ENCODE measurements at regions not wholly inside any gene's neighbourhood (a gene's known extent, or its start where the extent isn't known, plus 50 kb on each side); places are given as distances from the start of the nearest gene placed in this dataset.

DNA sequence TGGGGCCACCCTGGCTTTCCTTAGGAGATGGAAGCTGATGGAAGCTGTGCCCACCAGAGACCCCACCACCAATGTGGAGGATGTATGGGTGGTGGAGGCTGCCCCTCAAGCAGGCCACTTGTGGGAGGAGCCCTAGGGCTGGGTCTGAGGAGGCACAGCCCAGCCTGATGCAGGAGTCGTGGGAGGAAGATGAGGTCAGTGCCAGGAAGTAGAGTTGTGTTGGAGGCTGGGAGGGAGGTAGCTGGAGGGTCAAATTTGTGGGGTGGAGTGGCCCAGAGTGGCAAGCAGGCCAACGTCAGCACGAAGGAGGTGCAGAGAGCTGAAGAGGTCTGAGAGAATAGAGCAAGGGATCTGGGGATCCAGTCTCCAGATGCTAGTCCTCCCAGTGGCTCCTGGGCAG, 119.0 kb upstream of the USP24 start:
- no peak for DNase-seq

DNA sequence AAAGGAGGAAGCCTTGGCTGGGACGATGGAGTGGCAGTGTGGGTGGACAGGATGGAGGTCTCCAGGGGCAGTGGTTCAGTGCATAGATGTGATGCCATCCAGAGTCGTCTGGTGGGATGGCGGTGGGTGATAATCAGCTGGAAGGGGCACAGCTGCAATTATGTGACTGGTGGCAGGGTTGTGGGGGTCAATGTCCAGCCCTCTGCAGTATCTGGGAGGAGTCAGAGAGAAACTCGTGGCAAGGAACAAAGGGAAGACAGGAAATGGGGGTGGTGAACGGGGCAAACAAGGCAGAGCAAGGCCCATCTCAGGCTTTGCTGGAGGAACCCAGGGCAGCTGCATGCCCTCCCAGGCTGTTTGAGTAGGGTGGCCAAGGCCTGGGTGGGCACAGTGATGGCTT, 118.3 kb upstream of the USP24 start:
- DNase-seq, result no peak

DNA sequence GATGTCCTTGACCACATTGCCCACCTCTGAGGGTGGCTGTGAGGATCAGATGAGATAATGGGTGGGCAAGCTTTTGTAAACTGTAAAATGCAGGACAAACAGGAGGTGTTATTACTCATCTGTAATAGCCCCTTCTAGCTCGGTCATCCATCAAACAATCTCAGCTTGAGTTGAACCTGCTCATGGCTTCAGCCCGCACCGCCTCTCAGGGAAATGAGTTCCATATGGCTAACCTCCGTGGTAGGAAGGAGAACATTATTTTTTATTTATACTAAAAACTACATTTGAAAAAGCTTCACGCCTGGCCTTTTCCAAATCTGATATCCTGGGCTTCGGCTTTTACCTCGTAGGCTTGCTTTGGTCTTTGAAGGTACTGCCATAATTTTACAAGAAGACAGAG, 116.2 kb upstream of the USP24 start:
- DNase-seq, result no peak

DNA sequence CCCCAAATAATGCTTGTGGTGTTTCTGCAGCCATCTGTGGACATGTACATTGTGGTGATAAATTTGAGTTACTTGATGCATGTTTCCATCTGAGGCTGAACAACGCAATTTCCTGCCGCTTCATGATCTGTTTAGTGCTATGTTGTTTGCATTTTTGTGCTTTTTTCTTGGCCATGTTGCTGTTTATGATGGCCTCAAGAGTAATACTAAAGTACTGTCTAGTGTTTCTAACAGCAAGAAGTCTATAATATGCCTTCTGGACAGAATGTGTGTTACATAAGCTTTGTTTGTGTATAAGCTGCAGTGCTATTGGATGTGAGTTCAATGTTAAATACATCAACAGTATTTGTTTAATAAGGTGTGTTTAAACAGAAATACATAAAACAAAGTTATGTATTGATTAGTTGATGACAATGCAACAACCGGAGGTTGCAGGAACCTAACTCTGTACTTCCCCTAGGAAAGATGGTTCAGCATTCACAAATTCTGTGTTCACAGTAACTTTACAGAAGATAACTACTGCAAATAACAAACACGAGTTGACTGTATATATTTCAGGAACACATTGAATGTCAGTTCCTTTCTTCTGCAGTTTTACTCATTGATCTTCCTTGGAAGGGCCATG, 114.8 kb upstream of the USP24 start:
- no peak for DNase-seq

DNA sequence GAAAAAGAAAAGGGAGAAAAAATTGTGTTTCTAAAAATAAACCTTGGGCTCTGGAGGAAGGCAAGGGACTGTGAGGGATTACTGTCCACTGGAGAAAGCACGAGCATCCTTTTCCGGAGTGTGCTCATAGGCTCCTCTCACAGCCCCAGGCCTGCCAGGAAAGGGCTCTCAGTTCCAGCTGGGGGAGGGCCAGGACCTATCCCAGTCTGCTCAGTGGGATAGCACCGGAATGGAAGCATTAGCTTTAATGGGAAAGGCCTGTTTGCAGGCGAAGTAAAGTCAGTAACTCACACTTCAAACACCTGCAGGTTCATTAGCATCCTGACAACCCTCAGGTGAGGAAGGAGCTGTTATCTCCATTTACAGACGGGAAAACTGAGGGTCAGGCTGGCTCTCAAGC, 113.9 kb upstream of the USP24 start:
- DNase-seq, result no peak

DNA sequence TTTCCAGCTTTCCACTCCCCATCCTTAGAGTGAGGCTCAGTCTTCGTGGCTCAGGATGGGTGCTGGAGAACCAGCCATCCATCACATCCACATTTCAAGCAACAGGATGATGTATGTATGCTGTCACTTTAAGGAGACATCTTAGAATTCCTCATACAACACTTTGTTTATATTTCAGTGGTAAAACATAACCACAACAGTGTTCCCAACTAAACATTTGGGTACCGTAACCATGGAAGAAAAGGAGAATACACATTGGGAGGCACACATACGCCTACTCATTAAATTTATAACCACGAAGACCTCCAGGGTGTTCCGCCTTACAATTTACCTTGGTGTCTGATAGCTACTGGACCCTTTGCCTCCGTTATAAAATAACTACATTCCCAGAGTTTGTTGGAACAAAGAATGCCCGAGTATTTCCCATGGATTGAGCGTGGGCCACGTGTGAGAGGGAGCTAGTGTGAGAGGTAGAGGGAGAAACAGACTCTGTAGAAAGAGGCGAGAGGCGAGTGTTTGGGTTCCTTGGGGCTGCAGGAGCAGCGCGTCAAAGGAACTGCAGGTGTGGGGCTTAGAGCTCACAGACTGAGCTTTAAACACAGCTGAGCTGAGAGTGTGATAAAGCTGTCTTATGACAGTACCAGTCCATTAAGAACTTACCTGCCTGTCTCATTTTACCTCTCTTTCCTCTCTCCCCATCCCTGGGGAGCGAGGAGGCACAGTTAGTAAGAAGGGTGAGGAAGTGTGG, 111.5 kb upstream of the USP24 start:
- DNase-seq, result no peak

DNA sequence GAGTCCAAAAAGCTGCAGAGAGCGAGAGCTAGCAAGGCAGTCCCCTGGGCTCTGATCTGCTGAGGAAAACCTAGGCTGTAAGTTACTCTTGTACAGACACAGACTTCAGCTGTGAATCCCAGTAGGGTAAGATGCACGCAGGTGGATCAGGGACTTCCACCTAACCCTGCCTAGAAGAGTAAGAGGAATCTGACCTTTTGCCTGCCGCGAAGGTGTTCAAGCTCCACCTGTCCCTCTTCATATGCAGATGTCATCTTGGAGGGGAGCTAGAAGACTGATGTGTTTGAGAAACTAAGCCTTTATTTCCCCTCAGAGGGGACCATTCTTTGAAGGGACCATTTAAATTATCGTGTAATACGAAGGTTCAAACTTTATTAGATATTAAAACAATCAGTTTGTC, 108.6 kb upstream of the USP24 start:
- no peak for DNase-seq

DNA sequence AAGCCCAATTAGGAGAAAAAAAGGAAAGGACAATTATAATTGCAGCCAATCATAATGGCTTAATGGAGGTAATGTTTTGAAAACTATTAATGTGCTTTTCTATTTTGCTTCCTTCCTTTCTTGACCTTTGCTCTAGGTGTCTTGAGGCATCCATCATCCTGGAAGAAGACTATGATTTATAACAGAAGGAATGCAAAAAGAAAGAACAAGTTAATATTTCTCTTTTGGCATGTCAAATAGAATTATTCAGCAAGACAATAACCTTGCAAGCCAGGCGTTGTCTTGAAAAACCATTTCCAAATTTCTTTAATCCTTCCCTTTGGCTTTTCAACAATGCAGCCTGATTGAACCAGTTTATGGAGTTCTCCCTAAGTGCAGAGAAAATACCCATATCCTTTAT, 107.7 kb upstream of the USP24 start:
- DNase-seq, result no peak

DNA sequence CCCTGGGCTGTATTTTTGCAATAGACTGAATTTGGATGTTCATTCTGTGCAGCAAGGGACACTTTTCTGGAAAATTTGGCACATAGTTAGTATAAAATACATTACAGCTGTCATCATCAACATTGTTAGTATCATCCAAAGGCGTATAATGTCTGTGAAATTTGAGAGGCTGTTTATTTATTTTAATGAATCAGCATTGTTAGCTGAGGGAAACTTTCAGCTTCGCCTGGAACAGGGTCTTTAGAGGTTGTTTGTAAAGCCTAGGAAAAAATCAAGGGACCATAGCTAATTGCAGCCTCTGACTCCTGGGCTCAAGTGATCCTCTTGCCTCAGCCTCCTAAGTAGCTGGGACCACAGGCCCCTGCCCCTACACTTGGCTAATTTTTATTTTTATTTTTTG, 106.8 kb upstream of the USP24 start:
- DNase-seq, result peak; percentile 13

DNA sequence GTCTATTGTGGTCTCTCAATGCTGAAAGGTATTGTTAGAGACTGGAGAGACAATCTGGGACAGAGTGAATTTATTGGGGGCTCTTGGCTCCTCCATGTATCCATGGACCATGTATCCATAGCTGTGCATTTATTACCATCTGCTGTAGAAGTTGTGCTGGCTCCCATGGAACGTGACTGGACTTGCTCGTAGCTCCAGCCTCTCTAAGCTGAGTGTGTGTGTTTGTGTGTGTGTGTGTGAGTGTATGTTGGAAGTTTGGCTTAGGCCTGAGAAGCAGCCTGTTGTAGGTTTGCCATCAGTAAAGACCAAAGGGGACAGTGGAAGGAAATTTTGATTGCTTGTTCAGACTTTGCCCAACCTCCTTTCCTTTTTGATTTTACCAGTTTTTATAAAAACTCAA, 105.7 kb upstream of the USP24 start:
- peak; percentile 23 for DNase-seq

DNA sequence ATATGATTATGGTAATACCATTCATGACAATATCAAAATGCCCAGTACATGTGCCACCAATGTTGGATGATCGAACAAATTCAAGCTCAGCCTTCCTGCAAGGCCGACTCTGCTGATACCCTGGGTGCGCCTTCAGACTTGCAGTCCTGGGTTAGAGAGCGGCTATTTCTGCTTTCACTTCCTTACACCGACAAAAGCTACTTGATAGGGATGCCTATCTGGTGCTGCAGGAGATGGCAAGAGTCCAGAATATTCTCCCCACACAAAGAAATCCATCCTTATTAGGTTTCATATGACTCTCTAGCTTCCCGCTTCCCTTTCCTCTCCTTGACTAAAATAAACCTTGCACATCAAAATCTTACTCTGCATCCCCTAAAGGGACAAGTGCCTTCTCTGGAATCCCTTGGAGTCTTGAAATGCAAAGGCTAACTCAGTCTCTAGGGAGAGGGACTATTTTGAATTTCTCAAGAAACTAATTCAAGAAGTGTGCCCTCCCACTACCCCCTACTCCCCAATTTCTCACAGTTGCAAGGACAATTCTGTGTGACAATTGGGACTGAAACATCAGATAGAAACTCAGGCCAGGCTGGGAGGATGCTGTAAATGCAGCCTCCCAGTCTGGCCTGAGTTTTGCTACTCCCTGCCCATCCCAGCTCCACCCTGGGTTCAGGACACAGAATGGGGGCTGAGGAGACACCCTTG, 103.1 kb upstream of the USP24 start:
- DNase-seq, result no peak

DNA sequence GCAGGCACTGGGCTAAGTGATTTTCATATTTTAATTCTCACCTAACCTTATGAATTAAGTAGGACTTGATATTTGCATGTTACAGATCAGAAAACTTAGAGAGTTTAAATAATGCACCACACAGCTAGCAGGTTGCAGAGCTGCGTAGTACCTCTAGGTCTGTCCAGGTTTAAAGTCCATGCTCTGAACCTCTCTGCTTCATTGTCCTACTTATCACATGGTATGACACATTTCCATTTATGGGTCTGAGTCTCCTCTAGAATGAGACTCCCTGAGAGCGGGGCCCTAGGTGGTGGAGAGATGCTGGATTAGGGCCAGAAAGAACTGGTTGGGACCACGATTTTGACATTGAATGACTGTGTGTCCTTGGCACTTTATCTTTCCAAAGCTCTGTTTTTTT, 102.5 kb upstream of the USP24 start:
- no peak for DNase-seq

DNA sequence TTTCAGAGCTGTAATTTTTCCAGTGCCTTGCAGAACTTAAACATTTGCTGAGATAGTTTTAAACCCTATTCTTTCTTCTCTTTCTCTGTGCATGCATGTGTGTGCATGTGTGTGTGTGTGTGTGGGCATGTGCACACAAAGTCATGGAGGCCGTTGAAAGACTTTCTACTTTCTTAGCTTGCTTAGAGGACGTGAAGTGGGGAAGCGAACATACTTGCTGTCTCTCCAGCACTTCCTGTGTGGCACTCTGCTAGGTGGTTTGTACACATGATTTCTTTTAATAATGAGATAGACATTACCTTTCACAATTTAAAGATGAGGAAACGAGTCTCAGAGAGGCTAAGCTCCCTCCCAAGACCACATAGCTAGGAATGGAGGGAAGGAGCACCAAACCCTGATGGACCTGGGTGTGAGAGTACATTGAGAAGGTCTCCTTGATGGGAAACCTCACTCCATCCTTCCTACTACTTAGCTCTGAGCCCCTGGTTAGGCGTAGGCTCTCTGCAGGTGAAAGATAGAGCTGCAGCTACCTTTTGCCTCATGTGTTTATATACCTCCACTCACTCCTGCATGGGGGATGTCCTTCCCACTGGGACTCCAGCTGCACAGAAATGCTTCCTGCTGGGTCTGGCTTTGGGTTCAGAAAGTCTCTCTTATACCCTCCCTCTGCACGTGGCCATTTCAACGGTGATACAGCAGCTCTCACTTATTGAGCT, 101.9 kb upstream of the USP24 start:
- no peak for DNase-seq

DNA sequence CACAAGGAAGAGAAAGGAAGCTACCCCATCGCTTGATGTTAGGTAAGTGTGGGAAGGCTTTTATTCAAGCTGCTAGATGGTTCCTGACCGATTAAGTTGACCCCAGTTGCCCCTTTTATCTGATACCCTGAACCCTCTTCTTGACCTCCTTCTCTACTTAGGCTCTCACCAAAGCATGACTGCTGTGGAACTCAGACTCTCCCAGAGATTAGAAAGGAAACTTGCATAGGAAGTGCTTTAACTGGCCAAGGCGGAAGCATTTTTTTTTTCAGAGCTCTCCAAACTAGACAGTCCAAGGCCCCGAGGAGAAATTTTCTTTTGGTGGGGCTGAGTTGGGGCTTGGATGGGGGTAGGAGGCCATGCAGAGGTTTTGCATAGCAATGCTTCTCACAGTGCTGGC, 101.3 kb upstream of the USP24 start:
- DNase-seq, result no peak

DNA sequence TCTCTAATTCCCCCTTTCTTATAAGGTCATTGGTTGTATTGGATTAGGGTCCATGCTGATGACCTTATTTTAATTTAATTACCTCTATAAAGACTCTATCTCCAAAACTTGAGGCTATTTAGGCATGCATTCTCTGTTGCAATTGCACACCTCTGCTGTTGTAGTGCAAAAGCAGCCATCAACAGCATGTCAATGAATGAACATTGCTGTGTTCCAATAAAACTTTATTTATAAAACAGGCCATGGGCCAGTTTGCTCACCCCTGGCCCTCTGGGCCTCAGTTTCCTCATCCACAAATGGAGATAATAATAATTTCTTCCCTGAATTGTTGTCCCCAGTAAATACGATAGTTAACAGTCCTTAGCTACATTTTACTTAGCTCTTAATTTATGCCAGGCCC, 100.4 kb upstream of the USP24 start:
- DNase-seq, result no peak

DNA sequence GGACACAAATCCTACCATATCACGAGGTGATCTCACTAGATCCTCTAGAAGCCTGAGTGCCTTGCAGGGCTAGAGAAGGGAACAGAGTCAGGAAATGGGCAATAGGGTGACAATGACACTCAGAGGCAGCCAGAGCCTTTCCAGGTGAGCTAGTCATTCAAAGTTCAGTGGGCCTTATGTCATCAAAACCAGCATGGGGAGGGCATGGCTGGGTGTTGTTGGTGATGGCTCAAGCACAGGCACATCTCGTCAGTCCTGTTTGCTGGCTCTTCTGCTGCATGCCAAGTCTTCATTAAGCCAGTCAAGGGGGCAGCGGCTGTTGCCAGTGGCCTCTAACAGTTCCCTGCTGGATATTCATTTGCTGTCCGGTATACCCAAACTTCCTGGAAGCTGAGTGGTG, 99.6 kb upstream of the USP24 start:
- no peak for DNase-seq

DNA sequence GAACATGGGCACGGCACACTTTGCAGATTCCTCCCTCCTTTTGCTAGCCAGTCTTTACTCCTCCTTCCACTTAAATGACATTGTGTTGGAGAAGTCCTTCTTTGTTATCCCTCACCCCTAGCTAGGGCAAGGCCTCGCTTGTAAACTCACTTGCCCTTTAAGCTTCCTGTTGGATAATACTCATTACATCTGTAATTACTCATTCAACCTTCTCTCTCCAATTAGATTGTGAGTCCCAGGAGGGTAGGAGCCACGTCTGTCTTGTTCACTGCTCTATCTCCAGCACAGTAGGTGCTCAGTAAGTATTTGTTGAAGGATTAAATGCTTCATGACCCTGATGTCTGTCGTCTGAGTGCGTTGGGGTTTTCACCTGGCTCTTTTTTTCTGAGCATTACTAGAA, 98.7 kb upstream of the USP24 start:
- DNase-seq, result no peak

DNA sequence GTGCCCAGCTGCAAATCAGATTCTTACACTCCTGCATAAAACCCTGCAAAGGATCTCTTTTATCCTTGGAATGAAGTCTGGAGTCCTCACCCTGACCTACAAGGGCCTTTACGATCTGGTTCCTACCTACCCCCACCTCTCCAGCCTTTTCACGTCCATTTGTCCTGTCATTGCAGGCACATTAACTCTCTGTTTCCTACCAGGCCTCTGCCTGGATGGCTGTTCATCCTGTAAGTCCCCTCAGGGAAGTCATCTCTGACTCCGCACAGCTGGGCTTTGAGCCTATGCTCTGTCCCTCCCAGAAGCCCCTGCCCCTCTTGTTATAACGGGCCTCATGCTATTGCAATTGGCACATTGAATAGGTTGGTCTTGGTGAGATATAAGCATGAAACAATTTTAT, 96.8 kb upstream of the USP24 start:
- no peak for DNase-seq

DNA sequence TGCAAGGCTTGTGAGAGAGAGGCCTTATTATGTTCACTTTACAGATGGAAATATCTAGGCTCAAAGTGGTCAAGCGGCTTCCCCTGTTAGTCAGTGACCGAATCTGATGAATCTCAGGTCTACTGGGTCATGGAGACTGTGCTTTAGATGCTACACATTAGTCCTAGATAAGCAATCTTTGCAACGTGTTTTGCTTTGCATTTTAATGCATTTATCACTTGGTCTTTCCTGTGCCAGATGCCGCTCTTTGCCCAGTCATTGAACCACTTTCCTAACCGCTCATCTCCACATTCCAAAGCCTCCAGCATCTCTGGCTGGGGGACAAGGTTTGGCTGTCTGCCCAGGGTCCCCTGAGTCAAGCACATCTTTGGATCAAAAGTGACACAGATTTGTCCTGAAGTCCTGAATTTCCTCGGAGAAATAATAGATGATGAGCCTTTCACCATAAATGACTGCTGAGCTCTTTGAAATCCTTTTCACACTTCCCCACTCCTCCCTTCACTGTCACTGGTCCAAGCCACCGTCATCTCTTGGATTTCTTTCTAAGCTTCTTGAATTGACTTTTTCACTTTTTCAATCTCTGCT, 96.0 kb upstream of the USP24 start:
- DNase-seq, result no peak

DNA sequence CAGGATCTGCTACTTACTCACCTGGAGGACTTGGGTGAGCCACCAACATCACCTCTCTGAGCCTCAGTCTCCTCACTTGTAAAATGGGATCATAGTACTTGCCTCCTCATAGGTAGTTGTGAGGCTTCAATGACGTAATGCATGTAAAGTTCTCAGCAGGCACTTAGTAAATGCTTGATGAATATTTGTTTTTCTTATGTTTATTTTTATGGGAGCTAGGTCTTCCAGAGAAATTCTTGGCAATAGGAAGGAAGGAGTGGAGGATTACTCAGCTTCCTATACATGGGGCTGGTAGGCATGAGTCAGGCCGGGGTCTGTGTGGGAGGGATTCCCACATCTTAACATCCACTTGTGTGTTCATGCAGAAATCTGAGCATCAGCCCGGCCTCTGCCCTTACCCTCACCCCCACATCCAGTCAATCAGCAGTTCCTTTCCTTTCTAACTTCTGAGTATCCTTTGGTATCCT, 95.4 kb upstream of the USP24 start:
- DNase-seq, result no peak

DNA sequence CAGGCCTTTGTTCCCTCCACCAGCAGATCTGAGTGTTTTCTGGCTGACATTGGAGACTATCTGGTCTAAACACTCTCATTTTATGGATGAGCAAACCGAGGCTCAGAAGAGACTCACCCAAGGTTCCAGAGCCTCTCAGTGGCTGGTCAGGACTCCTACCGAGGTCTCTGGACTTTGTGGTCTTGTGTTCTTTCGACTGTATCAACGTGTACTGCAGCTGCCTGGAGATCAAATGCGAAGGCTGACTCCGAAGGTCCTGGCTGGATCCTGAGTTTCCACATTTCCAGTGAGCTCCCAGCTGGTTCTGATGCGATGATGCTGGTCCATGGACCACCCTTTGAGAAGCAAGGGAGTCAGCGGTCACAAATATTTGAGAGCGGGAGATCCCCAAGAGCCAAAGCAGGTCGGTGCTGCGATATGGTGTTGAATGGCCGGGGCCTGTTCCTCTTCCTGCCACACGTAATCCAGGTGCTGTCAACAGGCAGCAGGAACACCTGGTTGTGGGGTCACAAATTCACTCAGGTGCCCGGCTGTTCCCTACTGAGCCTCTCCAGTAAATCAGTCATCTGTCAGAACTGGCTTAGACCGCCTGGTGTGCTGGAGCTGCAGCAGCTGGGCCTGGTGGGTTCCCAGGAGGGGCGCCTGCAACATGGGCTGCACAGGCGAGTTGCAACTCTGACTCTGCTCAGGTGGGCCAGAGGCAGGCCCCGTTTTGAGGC, 94.8 kb upstream of the USP24 start:
- DNase-seq, result peak; percentile 36

DNA sequence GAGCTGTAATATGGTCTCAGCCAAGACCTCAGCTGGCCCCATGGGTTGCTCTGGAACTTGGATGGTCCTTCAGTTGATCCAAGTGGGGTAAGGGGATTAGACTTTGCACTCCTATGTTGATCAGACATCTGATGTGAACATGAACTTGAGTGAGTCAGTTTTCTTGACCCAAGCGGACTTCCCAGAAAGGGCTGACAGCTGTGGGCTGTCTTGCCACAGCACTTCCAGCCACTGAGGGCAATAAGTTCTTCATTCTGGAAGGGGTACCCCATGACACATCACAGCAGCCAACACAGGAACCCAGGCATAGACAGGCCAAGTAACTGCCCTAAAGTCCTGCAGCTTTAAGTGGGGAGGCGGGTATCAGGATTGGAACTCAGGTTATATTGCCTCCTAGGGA, 93.9 kb upstream of the USP24 start:
- no peak for DNase-seq

DNA sequence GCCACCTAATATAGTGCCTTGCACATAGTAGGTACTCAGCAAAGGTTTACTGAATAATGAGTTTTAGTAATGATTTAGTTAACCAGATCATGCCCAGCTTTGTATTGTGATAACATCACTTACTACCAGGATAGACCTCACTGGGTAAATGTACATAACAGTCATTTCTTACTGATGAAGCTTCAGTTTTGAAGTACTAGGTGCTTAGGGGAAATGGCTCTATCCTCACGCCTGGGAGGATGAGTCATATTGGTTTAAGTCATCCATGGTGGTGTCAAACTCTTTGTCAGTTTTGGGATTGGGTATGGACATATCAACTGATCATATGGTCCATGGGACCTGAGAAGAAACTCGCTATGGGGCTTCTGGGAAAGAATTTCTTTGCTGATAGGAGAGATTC, 90.6 kb upstream of the USP24 start:
- no peak for DNase-seq
